Motor neuron (in vitro differentiated cells): ENCODE measurements at regions not wholly inside any gene's neighbourhood (a gene's known extent, or its start where the extent isn't known, plus 50 kb on each side); places are given as distances from the start of the nearest gene placed in this dataset.

Experiments
- ATAC-seq, 8 experiments: fragments of 200-7000 bp; cut with Tn5 transposase; replicated peaks in 6 of 8; 2 replicates each; pipeline ENCODE4 v1.8.0; 2021; ENCODE audit warnings: mild to moderate bottlenecking in 8 of 8, moderate library complexity in 8 of 8
- H3K27ac ChIP-seq, 2 donors: fragments of 250-450 bp; sonication (Bioruptor Pico); 2 replicates each; pipeline ENCODE4 v1.9.0; 2021; ENCODE audit warnings: antibody characterized with exemption in 2 of 2, mild to moderate bottlenecking in 2 of 2, moderate library complexity in 1 of 2
- H3K4me1 ChIP-seq, 2 donors: fragments of 250-450 bp; sonication (Bioruptor Pico); replicated peaks in 1 of 2; 2 replicates each; pipeline ENCODE4 v1.6.1; 2021; ENCODE audit warnings: antibody characterized with exemption in 2 of 2, mild to moderate bottlenecking in 2 of 2, moderate library complexity in 1 of 2
- H3K4me3 ChIP-seq, 5 donors: fragments of 250-450 bp; sonication (Bioruptor Pico); 2 replicates each; pipeline ENCODE4 v1.9.0; 2021; ENCODE audit warnings: antibody characterized with exemption in 5 of 5, mild to moderate bottlenecking in 5 of 5, moderate library complexity in 4 of 5
- WGBS, 10 experiments: fragments of 450-650 bp; shearing (Covaris generic); methylation state at CpG; one replicate each; pipeline ENCODE4 v1.0.0; 2022; 5-methylcytosine and 5-hydroxymethylcytosine counted together
- in situ Hi-C, 9 experiments: fragments of 400-800 bp; cut with MboI; loops; one replicate each; pipeline ENCODE4 v1.15.0; 2021; ENCODE audit warnings: low sequenced_read_pairs in 9 of 9, low pct_unique_long_range_greater_than_20kb in 2 of 9; ENCODE audit not compliant: unreplicated experiment in 9 of 9

GRCh38 chr6:11341303-11341702 is 108.8 kb upstream of the NEDD9 start:
- Histone ChIP-seq H3K4me3 (no peak overlapping the region), H3K27ac (no peak overlapping the region), H3K4me1 (no peaks in the 10 kb centered on the region)
- 0 to 92% (median 81%) methylated on average over 1 to 3 of the region's 3 CpGs for WGBS, 10 experiments
- in situ Hi-C loops = no loop called here
- peak in 3 of 8 experiments; percentile 80 to 91 (median 85) for ATAC-seq

GRCh38 chr6:11339380-11339779 is 106.9 kb upstream of the NEDD9 start:
- Histone ChIP-seq H3K27ac (no peak overlapping the region), H3K4me1 (no peaks in the 10 kb centered on the region), H3K4me3 (no peak overlapping the region)
- WGBS, 10 experiments = 20 to 100% (median 78%) methylated on average over 1 of the region's 1 CpG; no CpG with 5 or more reads in 3 of the 10 experiments
- in situ Hi-C loops = no loop called here
- ATAC-seq = no peak

GRCh38 chr6:11337306-11337705 is 104.8 kb upstream of the NEDD9 start:
- Histone ChIP-seq H3K4me3 (no peak overlapping the region), H3K27ac (no peak overlapping the region), H3K4me1 (no peaks in the 10 kb centered on the region)
- WGBS, 10 experiments = 90 to 100% (median 97%) methylated on average over 2 to 5 of the region's 5 CpGs; no CpG with 5 or more reads in 3 of the 10 experiments
- ATAC-seq = no peak
- in situ Hi-C loops = no loop called here

DNA sequence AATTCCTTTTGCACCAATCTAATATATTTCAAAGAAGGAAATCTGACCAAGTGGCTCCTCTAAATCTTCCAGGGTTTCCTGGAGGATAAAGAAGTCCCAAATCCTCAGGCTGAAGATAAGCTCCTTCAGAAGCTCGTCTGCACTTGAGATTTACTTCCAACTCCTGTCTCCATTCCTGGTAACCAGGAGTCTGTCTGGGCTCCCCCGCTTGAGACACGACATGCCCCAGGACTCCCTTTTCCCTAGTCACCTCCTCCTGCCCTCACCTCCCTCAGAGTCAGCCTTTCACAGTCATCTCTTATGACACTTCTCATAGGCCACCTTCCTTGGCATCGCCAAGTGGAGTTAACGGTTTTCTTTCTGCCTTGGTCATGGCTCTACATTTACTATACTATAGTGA is 103.4 kb upstream of the NEDD9 start:
- in situ Hi-C loops = no loop called here
- 50 to 96% (median 92%) methylated on average over 1 to 5 of the region's 5 CpGs; no CpG with 5 or more reads in 2 of the 10 experiments for WGBS, 10 experiments
- Histone ChIP-seq H3K4me3 (no peak overlapping the region), H3K4me1 (no peaks in the 10 kb centered on the region), H3K27ac (no peak overlapping the region)
- no peak for ATAC-seq

DNA sequence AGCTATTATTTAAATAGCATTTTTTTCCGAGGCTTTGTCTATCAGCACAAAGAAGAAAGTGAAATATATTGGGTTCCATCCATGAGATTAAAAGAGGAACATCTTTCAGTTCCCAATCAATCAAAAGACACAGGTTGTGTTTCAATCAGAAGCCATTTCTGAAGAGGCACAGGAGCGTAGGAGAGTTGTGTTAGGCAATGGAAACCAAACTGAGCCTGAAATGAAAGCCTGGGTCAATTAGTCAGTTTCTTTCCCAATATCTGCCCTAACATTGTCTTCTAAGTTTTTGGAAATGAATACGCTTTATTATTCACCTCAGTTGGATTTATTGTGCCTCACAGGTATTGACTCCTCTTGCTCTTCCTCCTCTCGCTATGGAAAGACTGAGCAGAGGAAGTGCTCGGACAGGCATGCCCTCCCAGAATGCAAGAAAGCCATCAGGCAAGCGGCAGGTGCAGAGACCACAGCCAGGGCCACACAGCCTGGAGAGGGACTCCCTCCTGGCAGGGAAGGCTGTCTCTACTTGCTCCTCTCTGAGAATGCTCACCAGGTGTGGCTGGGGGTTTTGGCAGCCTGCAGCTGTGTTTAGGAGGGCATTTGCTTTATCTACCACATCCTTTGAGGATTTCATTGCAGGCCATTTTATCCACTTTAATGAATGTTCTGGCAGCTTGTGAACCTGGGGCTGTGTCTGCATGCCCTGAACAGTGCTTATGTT is 100.8 kb upstream of the NEDD9 start:
- in situ Hi-C loops = no loop called here
- no peaks in the 10 kb centered on the region for H3K4me1 ChIP-seq
- 73 to 100% (median 91%) methylated on average over 1 to 6 of the region's 6 CpGs; no CpG with 5 or more reads in 2 of the 10 experiments for WGBS, 10 experiments

GRCh38 chr6:11332463-11332862 is 100.0 kb upstream of the NEDD9 start:
- Histone ChIP-seq H3K4me1 (no peaks in the 10 kb centered on the region), H3K27ac (no peak overlapping the region), H3K4me3 (no peak overlapping the region)
- in situ Hi-C loops = no loop called here
- WGBS, 10 experiments = 60 to 100% (median 88%) methylated on average over 1 to 7 of the region's 7 CpGs; no CpG with 5 or more reads in 1 of the 10 experiments
- no peak for ATAC-seq

More for the DNA sequence above, 100.8 kb upstream of the NEDD9 start:
- ATAC-seq = no peak
- H3K4me3 ChIP-seq = no peak overlapping the region
- H3K27ac ChIP-seq = no peak overlapping the region

DNA sequence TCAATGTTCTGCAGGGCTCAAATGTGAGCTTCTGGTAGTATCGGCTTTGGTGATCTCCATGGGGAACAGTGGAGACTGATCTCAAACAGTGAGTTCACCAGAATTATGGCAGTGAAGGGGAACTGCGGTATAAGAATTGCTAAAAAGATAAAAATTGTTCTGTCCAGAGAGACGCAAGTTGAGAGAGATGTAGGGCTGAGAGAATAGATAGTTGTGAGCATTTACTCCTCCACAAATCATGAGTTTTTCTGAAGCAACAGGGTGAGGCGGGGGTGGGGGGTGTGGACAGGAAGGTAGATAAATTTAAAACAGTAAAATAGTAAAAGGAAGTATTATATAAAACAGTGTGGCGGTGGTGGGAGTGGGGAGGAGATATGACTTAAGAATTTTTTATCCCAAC is 98.6 kb upstream of the NEDD9 start:
- H3K4me1 ChIP-seq = no peaks in the 10 kb centered on the region
- no peak overlapping the region for H3K27ac ChIP-seq
- ATAC-seq = no peak
- no peak overlapping the region for H3K4me3 ChIP-seq
- in situ Hi-C loops = no loop called here
- 83 to 100% (median 91%) methylated on average over 1 to 4 of the region's 5 CpGs; no CpG with 5 or more reads in 3 of the 10 experiments for WGBS, 10 experiments

DNA sequence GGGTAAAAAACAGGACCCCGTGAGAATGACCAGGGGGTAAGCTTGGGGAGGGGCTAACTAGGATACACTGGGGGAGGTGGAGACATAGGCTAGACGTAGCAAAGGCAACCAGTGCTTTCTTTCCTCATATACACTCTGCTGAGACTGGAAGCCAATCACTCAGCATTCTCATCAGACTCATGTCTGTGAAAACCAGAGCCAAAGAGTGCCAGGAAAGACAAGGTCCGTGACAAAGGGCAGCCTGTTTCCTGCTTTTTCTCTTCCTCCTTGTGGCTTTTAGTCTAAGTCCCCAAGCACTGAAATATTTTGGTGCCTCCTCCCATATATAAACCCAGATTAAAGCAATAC is 97.9 kb upstream of the NEDD9 start:
- in situ Hi-C loops = no loop called here
- WGBS, 10 experiments = 60 to 100% (median 91%) methylated on average over 1 to 3 of the region's 3 CpGs; no CpG with 5 or more reads in 6 of the 10 experiments

DNA sequence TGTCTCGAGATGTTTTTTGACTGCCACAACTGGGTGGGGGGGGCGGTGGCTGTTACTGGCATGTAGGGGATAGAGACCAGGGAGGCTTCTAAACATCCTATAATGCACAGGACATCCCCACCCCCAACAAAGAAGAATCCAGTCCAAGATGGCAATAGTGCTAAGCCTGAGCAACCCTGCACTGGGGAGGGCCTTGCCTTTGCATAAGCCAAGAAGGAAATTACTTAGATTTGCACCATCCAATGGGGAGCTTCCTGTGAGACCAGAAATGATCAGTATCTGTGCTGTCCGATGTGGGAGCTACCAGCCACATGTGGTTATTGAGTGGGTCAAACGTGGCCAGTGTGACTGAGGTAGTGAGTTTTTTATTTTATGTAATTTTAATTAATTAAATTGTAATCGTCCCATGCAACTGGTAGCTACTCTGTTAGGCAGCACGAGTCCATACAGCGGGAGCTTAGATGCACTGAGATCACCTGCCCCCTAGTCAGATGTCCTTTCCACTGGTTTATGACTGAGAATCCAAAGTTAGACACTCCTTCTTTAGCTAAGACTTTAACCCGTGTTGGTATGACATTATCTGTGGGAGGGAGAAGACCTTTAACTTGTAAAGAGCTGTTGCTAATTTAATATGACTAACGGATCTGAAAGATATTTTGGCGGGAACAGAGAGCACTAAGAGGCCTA is 97.4 kb upstream of the NEDD9 start:
- no peak for ATAC-seq
- WGBS, 10 experiments = 75 to 100% (median 97%) methylated on average over 1 to 9 of the region's 10 CpGs; no CpG with 5 or more reads in 1 of the 10 experiments
- H3K27ac ChIP-seq = no peak overlapping the region
- H3K4me3 ChIP-seq = no peak overlapping the region
- in situ Hi-C loops = no loop called here
- peaks cover 0 to 2% of the 10 kb centered on the region in 2 donors for H3K4me1 ChIP-seq

More for the DNA sequence above, 97.9 kb upstream of the NEDD9 start:
- Histone ChIP-seq H3K27ac (no peak overlapping the region), H3K4me1 (no peaks in the 10 kb centered on the region), H3K4me3 (no peak overlapping the region)
- ATAC-seq = no peak

GRCh38 chr6:11328613-11329247 is 96.3 kb upstream of the NEDD9 start:
- WGBS, 10 experiments = 33 to 98% (median 80%) methylated on average over 1 to 7 of the region's 7 CpGs; no CpG with 5 or more reads in 3 of the 10 experiments
- peak in 2 of 8 experiments; percentile 30 to 46 for ATAC-seq
- in situ Hi-C loops = no loop called here
- Histone ChIP-seq H3K4me3 (no peak overlapping the region), H3K27ac (no peak overlapping the region), H3K4me1 (peaks cover 7 to 10% of the 10 kb centered on the region in 2 donors)

DNA sequence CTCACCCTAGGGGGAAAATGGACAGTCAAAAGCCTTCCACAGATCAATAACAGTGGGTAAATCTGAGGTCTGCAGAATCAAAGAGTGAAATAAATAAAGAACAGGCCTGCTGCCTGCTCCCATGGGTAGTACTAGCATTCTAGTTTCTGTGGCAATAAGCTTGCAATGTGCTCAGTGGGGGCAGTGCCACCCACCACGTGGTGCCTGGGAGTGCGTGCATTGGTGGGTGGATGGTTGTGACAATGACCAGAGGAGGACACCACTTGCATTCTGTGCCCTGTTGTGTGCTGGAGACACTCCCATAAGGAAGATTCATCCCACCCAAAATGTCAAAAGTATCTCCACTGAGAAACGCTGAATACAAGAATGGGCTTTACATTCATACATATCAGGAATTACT is 95.5 kb upstream of the NEDD9 start:
- Histone ChIP-seq H3K4me1 (peaks cover 7 to 10% of the 10 kb centered on the region in 2 donors), H3K4me3 (no peak overlapping the region), H3K27ac (no peak overlapping the region)
- in situ Hi-C loops = no loop called here
- WGBS, 10 experiments = 85 to 100% (median 91%) methylated on average over 1 to 3 of the region's 3 CpGs; no CpG with 5 or more reads in 6 of the 10 experiments
- ATAC-seq = peak in 1 of 8 experiments; percentile 47

DNA sequence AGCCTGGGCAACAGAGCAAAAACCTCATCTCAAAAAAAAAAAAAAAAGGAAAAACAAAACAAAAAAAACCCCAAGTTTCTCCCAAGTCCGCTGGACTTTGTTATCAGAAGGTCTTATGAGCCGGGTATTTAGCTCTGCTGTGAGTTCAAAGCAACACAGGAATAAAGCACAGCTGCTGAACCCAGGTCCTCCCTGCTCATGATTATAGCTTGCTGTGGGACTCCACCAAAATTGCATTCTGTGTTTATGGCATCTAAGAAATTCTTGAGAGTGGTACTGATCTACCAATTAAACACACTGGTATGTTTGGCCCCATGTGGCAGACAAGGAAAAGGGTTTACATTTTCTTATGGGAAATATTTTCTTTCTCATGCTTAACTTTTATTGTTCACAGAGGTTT is 93.6 kb upstream of the NEDD9 start:
- Histone ChIP-seq H3K4me1 (peaks cover 7 to 10% of the 10 kb centered on the region in 2 donors), H3K27ac (no peak overlapping the region), H3K4me3 (no peak overlapping the region)
- WGBS, 10 experiments = 70 to 100% (median 97%) methylated on average over 1 to 2 of the region's 2 CpGs; no CpG with 5 or more reads in 2 of the 10 experiments
- peak in 2 of 8 experiments; percentile 17 to 35 for ATAC-seq
- in situ Hi-C loops = no loop called here

DNA sequence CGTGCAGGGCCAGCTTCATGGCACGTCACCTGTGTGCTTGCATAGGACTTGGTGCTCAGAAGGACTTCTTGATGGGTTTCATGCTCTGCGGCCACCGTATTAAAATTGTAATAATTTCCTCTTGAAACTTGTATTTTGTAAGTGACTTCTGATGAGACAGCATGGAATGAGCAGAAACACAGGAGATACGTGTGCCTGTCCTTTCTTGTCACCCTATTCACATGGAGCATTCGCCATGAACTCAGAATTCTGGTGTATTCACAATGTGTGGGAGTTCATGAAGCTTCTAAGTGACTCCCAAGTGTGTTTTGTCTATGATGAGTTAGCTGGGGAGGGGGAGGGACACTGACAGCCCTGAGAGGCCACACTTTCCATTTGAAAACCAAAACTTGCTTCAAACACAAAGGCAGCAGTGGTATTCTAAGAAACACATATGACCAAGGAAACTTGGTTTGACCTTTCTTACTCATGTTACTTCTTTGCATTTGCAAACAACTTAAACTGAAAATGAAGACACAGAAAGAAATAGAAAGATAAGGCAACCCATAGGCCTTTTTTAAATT is 92.1 kb upstream of the NEDD9 start:
- WGBS, 10 experiments = 47 to 98% (median 77%) methylated on average over 1 to 6 of the region's 6 CpGs; no CpG with 5 or more reads in 2 of the 10 experiments
- in situ Hi-C loops = no loop called here
- peak in 5 of 8 experiments; percentile 51 to 57 (median 53) for ATAC-seq

More for the DNA sequence above, 92.1 kb upstream of the NEDD9 start:
- Histone ChIP-seq H3K4me1 (peaks cover 7 to 10% of the 10 kb centered on the region in 2 donors), H3K4me3 (no peak overlapping the region), H3K27ac (no peak overlapping the region)
